Peyer's patch (tissue), 4 donors: ENCODE measurements at regions not wholly inside any gene's neighbourhood (a gene's known extent, or its start where the extent isn't known, plus 50 kb on each side); places are given as distances from the start of the nearest gene placed in this dataset.

ENCODE experiments used
- DNase-seq, 3 donors: peaks; one replicate each; pipeline ENCODE4 v3.0.0-alpha.2; 2017 to 2019
- H3K27ac ChIP-seq, 4 donors: fragments of 200-600 bp; sonication (generic); one replicate each; pipeline ENCODE4 v1.5.1; 2016 to 2019
- H3K27me3 ChIP-seq, 2 donors: fragments of 200-600 bp; sonication (generic); one replicate each; pipeline ENCODE4 v1.5.1; 2019
- H3K36me3 ChIP-seq, 3 donors: fragments of 200-600 bp; sonication (generic); one replicate each; pipeline ENCODE4 v1.5.1; 2016 to 2019
- H3K4me1 ChIP-seq, 4 donors: fragments of 200-600 bp; sonication (generic); one replicate each; pipeline ENCODE4 v1.5.1; 2016 to 2019
- H3K4me3 ChIP-seq, 4 donors: fragments of 200-600 bp; sonication (generic); 1 replicate in 3 of 4; 2 replicates in 1 of 4; pipeline ENCODE4 v1.5.1; 2016 to 2019; ENCODE audit warnings: mild to moderate bottlenecking in 1 of 4
- H3K9me3 ChIP-seq, 4 donors: fragments of 200-600 bp; sonication (generic); one replicate each; pipeline ENCODE4 v1.5.1; 2016 to 2019; ENCODE audit warnings: mild to moderate bottlenecking in 1 of 4
- POLR2A ChIP-seq, 2 donors: fragments of 450-650 bp; IDR thresholded peaks; one replicate each; pipeline ENCODE4 v1.5.1; 2017; ENCODE audit warnings: antibody characterized with exemption in 2 of 2, mild to moderate bottlenecking in 2 of 2, moderate library complexity in 2 of 2
- TF ChIP-seq, protein P1 (sequence below), 6 experiments: fragments of 450-650 bp in 4 of 6; fragments of 200-600 bp in 2 of 6; sonication (generic) in 1 of 6; IDR thresholded peaks; one replicate each; pipeline ENCODE4 v1.5.1; 2017 to 2019; ENCODE audit warnings: antibody characterized with exemption in 6 of 6, mild to moderate bottlenecking in 3 of 6, moderate library complexity in 1 of 6

DNA sequence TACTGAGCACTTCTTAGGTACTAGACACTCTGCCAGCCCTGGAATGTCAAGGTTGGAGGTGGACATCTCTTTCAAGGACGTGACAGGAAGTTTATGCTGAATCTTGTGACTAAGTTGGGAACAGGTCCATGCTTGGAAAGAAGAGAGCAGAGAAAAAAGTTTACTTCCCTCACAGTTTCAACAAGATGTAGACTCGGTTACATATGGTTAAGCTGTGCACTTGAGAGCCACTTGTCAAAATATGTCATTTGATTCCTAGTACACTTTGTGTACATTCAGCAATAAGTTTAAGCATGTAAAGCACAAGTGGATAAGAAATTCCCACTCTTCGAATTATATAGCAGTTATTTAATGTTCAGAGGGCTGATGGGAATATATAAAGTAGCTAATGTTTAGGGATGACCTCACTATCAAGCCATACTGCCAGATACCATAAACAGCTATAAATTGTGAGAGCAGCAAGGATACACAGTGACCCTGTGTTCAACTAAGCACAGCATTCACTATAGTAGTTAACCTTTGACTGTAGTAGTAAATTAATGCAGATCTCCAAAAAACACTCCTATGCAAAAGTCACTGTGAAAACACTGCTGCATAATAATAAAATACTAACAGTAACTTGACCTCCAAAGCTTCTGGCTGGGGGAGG lies 1944.6 kb upstream of the WWC1 start:
- H3K36me3 ChIP-seq, result no peaks in the 10 kb centered on the region
- H3K9me3 ChIP-seq, result no peaks in the 10 kb centered on the region
- H3K4me3 ChIP-seq, result no peak overlapping the region
- no peak for TF ChIP-seq POLR2A (IDR thresholded peaks at IDR 0.05)
- TF ChIP-seq, protein P1, sequence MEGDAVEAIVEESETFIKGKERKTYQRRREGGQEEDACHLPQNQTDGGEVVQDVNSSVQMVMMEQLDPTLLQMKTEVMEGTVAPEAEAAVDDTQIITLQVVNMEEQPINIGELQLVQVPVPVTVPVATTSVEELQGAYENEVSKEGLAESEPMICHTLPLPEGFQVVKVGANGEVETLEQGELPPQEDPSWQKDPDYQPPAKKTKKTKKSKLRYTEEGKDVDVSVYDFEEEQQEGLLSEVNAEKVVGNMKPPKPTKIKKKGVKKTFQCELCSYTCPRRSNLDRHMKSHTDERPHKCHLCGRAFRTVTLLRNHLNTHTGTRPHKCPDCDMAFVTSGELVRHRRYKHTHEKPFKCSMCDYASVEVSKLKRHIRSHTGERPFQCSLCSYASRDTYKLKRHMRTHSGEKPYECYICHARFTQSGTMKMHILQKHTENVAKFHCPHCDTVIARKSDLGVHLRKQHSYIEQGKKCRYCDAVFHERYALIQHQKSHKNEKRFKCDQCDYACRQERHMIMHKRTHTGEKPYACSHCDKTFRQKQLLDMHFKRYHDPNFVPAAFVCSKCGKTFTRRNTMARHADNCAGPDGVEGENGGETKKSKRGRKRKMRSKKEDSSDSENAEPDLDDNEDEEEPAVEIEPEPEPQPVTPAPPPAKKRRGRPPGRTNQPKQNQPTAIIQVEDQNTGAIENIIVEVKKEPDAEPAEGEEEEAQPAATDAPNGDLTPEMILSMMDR (IDR thresholded peaks at IDR 0.05), result no peak
- no peak overlapping the region for H3K27ac ChIP-seq
- no peak for DNase-seq
- no peaks in the 10 kb centered on the region for H3K27me3 ChIP-seq
- no peaks in the 10 kb centered on the region for H3K4me1 ChIP-seq

DNA sequence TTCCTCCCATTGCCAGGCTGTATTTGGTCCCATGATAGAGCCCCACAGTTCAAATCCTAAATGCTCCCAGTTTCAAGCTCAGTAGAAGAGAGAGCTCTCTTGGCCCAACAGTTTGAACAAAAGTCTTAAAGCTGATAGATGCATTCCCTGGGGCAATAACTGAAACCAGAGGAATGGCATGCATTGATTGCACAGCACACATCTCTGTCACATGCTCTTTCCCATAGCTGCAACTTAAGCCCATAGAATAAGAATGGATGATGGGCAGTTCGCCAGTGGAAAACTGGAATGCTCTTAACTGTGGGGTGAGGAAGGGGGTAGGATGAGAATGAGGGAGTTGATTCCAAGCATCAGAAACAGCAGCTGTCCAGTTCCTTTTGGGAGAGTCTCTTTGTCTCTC lies 1942.4 kb upstream of the WWC1 start:
- H3K27me3 ChIP-seq, result no peaks in the 10 kb centered on the region
- DNase-seq, result no peak
- TF ChIP-seq POLR2A (IDR thresholded peaks at IDR 0.05), result no peak
- TF ChIP-seq, protein P1 (IDR thresholded peaks at IDR 0.05), result no peak
- no peaks in the 10 kb centered on the region for H3K4me1 ChIP-seq
- no peaks in the 10 kb centered on the region for H3K9me3 ChIP-seq
- H3K27ac ChIP-seq, result no peak overlapping the region
- no peaks in the 10 kb centered on the region for H3K36me3 ChIP-seq
- no peak overlapping the region for H3K4me3 ChIP-seq

DNA sequence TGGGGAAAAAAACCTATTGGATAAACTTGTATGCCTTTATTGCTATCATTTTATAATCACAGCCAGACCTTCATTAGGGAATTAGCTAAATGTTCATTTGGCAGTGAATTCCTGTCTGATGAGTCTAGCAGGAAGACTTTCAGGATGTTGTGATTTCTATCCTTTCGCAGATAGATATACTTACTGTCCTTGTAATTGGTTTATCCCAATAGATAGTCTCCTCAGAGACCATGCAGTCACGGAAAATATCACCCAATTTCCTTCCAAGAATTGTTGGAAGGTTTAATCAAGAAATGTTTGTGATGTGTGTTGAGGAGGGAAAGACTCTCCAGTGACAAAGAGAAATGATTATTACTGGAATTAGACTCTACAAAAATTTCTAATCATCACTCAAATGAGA lies 1937.9 kb upstream of the WWC1 start:
- Histone ChIP-seq H3K4me3 (no peak overlapping the region), H3K9me3 (no peaks in the 10 kb centered on the region), H3K36me3 (no peaks in the 10 kb centered on the region), H3K27me3 (no peaks in the 10 kb centered on the region), H3K4me1 (no peaks in the 10 kb centered on the region), H3K27ac (no peak overlapping the region)
- TF ChIP-seq, protein P1 (IDR thresholded peaks at IDR 0.05), result no peak
- no peak for TF ChIP-seq POLR2A (IDR thresholded peaks at IDR 0.05)
- DNase-seq, result no peak

DNA sequence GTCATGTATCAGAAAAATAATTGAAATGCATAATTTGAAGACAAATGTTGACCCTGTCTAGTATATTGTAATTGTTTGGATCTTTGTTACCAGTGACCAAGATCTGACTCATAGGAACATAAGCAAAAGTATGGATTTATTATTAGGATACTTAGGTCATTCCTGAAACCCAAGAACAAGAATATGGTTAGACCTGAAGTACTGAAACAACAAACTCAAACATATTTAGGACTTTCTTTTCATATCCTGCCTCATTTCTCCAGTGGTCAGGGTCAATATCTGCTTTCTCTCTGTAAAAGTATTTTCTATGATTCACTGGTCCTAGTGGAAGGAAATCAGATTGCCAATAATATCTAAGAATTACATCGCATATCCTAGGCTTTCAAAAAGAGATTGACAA lies 1937.1 kb upstream of the WWC1 start:
- no peaks in the 10 kb centered on the region for H3K27me3 ChIP-seq
- TF ChIP-seq, protein P1 (IDR thresholded peaks at IDR 0.05), result no peak
- no peak for TF ChIP-seq POLR2A (IDR thresholded peaks at IDR 0.05)
- no peak overlapping the region for H3K4me3 ChIP-seq
- no peaks in the 10 kb centered on the region for H3K36me3 ChIP-seq
- no peaks in the 10 kb centered on the region for H3K4me1 ChIP-seq
- no peak for DNase-seq
- H3K9me3 ChIP-seq, result no peaks in the 10 kb centered on the region
- no peak overlapping the region for H3K27ac ChIP-seq

DNA sequence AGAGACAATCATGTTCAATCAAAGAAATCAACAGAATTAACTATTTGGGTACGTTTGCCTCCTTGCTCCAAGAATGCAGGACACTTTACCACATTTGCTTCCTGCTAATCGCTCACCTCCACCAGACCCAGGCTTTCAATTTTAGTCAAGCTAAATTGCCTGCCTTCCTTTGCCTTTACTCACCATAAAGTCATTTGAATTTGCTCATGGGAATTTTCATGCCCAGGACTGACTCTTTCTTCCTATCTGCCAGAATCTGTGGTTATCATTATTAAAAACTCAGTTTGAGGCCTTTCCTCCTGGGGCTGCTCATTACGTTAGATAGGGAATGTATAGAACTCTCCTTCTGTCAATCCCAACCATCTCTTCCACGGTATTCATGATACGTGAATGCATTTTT lies 1935.3 kb upstream of the WWC1 start:
- TF ChIP-seq, protein P1 (IDR thresholded peaks at IDR 0.05), result no peak
- TF ChIP-seq POLR2A (IDR thresholded peaks at IDR 0.05), result no peak
- Histone ChIP-seq H3K9me3 (no peaks in the 10 kb centered on the region), H3K4me3 (no peak overlapping the region), H3K27me3 (no peaks in the 10 kb centered on the region), H3K27ac (no peak overlapping the region), H3K36me3 (no peaks in the 10 kb centered on the region), H3K4me1 (no peaks in the 10 kb centered on the region)
- DNase-seq, result no peak
